ENCODE measurements at regions not wholly inside any gene's neighbourhood (a gene's known extent, or its start where the extent isn't known, plus 50 kb on each side); places are given as distances from the start of the nearest gene placed in this dataset.
A peak's percentile ranks its signal among the peaks of the same experiment; 100 is the strongest.
"Not testable (repeated sequence)": the region's sequence is repeated elsewhere in the genome, so short reads cannot be mapped to it uniquely, and the experiment has no call there.

DNA sequence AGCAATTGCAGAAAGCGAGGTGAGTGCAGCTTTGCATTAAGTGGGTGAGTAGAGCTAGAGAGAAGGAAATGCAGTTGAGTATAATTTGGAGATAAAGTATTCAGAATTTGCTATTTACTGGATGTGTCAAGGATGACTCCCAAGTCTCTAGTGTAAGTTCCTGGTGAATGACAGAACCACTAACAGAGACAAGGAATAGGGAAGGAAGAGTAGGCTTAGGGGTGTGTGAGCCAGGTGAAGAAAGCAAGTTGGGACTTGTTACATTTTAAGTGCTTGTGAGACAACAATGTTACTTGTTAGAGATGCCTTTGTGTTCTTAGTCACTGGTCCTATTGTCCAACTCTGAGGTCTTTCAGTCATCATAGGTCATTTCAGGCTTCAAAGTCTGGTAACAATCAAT, 70.8 kb downstream of the TBC1D26 start:
- not testable (repeated sequence) for H3K4me1 Mint-ChIP-seq (ENCODE audit: low read depth); H3K4me3 Mint-ChIP-seq; H3K27ac Mint-ChIP-seq; H3K9me3 Mint-ChIP-seq; DNase-seq; H3K36me3 Mint-ChIP-seq (ENCODE audit: low read depth)
- peaks cover 14% of the 10 kb centered on the region for H3K27me3 Mint-ChIP-seq (ENCODE audit: insufficient read depth)

DNA sequence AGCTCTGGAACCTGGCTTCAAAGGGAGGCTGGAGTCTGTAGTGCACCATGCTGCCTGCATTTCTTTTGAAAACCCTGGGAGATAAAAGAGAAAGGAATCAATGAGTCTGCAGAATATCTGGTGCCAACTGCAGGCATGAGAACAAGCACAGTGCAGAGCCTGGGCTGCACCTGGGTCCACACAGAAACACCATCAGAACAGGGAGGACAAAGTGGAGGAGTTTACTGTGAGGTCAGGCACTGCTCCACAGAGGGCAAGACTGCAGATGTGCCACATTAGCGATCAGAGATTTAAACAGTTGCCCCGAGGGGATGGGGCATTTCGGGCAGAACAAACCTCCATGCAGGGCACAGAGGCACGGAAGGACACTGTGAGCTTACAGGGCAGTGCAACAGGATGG, 74.7 kb downstream of the TBC1D26 start:
- not testable (repeated sequence) for DNase-seq; H3K27ac Mint-ChIP-seq; H3K36me3 Mint-ChIP-seq (ENCODE audit: low read depth); H3K4me1 Mint-ChIP-seq (ENCODE audit: low read depth); H3K9me3 Mint-ChIP-seq; H3K4me3 Mint-ChIP-seq
- peaks cover 12% of the 10 kb centered on the region; the same call in 1 of the 2 replicates for H3K27me3 Mint-ChIP-seq (ENCODE audit: insufficient read depth)

DNA sequence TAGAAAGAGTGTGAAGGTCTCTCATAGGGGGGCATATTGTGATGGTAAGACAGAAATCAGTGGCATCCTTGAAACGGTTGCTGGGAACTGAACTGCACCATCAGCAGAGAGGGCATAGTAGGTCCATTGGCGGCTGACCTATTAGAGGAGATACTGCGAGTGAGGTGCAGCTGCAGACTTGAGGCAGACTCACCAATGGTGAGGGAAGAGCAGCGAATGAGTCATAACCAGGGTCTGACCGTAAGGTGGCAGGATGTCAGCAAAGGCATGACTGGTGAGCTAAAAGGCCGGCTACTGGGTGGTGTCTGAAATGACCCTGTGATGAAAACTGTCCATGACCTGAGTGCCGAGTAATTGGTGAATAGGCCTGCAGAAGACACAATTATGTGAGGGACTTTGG, 81.3 kb downstream of the TBC1D26 start:
- H3K9me3 Mint-ChIP-seq; DNase-seq; H3K27ac Mint-ChIP-seq; H3K27me3 Mint-ChIP-seq (ENCODE audit: insufficient read depth); H3K36me3 Mint-ChIP-seq (ENCODE audit: low read depth); H3K4me1 Mint-ChIP-seq (ENCODE audit: low read depth); H3K4me3 Mint-ChIP-seq: not testable (repeated sequence)

DNA sequence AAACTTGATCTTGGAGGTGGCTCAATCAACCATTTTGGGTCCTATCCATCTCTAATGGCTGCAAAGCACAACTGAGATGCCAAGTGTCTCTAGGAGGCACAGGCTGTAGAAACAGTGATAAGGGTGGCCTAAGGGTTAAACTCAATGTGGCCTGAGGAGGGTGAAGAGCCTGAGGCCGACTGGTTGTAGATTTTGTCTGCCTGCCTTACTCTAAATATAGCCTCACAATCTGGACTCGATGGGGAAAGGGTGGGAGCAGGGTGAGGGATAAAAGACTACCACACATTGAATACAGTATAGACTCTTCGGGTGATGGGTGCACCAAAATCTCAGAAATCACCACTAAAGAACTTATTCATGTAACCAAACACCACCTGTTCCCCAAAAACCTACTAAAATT, 81.9 kb downstream of the TBC1D26 start:
- not testable (repeated sequence) for H3K27me3 Mint-ChIP-seq (ENCODE audit: insufficient read depth); H3K36me3 Mint-ChIP-seq (ENCODE audit: low read depth)

DNA sequence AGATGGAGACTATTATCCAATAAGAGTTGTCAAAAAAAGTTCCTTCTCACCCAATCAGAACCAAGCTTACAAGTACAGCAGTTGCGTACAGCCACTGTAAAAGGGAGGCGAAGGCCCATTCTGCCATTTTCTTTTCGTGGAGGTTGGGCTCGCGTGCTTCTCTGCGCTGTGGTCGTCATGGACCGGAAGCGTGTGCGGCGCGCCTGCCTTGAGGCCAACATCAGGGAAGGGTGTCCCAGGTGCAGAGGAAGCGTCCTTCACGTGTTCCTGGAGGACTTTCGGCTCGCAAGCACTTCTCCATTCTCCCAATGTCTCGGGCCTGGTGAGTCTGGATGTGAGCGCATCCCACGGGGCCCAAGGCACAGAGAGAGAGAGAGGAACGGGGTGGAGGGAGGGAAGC, 85.8 kb downstream of the TBC1D26 start:
- H3K27me3 Mint-ChIP-seq (ENCODE audit: insufficient read depth); H3K9me3 Mint-ChIP-seq; H3K36me3 Mint-ChIP-seq (ENCODE audit: low read depth); H3K4me1 Mint-ChIP-seq (ENCODE audit: low read depth); H3K4me3 Mint-ChIP-seq; DNase-seq; H3K27ac Mint-ChIP-seq: not testable (repeated sequence)

More for the DNA sequence above, 81.9 kb downstream of the TBC1D26 start:
- H3K4me1 Mint-ChIP-seq (ENCODE audit: low read depth); H3K27ac Mint-ChIP-seq; DNase-seq; H3K4me3 Mint-ChIP-seq; H3K9me3 Mint-ChIP-seq: not testable (repeated sequence)

DNA sequence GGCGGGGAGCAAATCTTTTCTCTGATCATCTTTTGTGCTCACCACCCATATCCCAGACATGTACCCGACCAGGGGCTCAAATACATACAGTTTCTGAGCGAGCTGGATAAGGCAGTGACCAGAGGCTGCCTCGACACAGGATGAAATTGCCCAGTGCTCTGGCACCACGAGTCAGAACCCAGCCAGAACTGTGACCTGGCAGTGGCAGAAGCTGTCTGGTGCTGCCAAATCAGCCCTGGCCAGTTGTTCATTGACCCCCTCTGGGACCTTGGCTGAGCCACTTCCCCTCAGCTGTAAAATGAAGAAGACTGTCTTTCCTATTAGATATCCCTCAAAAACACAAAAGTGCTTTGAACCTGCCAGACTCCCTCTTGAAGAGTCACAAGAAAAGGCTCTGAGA, 90.2 kb downstream of the TBC1D26 start:
- H3K9me3 Mint-ChIP-seq; H3K4me3 Mint-ChIP-seq; H3K27ac Mint-ChIP-seq; DNase-seq; H3K4me1 Mint-ChIP-seq (ENCODE audit: low read depth); H3K36me3 Mint-ChIP-seq (ENCODE audit: low read depth): not testable (repeated sequence)
- peaks cover 15% of the 10 kb centered on the region for H3K27me3 Mint-ChIP-seq (ENCODE audit: insufficient read depth)

DNA sequence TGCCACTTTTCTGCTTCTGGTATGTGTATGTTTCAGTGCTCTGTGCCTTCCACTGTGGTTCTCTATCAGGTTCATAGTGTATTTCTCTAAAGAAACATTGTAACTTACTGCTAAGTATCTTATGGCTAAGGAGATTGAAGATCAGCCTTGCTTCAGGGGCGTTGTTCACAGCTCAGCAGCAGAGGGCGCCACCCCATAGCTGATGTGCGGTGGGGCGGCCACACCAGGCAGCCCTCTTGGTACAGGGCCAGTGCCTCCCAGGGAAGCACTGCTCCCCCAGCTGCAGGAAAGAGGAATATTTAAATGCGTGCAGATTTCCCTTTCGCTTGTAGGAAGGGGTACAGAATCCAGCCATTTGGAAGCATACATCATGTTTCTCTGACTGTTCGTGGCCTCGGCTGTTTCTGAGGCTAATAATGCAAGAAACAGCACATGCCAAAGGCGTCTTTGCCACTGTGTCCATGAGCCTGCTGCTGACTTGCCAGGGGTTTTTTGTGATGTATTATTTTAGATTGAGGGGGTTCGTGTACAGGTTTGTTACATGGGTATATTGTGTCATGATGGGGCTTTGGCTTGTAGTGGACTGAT, 96.7 kb downstream of the TBC1D26 start:
- H3K9me3 Mint-ChIP-seq; H3K27ac Mint-ChIP-seq; H3K36me3 Mint-ChIP-seq (ENCODE audit: low read depth): not testable (repeated sequence)
- peak overlapping the region; percentile 71 for H3K4me3 Mint-ChIP-seq
- TF ChIP-seq, protein P1, sequence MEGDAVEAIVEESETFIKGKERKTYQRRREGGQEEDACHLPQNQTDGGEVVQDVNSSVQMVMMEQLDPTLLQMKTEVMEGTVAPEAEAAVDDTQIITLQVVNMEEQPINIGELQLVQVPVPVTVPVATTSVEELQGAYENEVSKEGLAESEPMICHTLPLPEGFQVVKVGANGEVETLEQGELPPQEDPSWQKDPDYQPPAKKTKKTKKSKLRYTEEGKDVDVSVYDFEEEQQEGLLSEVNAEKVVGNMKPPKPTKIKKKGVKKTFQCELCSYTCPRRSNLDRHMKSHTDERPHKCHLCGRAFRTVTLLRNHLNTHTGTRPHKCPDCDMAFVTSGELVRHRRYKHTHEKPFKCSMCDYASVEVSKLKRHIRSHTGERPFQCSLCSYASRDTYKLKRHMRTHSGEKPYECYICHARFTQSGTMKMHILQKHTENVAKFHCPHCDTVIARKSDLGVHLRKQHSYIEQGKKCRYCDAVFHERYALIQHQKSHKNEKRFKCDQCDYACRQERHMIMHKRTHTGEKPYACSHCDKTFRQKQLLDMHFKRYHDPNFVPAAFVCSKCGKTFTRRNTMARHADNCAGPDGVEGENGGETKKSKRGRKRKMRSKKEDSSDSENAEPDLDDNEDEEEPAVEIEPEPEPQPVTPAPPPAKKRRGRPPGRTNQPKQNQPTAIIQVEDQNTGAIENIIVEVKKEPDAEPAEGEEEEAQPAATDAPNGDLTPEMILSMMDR (IDR thresholded peaks at IDR 0.05) = peak; percentile 87
- H3K27me3 Mint-ChIP-seq (ENCODE audit: insufficient read depth) = peaks cover 13% of the 10 kb centered on the region
- peaks cover 24% of the 10 kb centered on the region for H3K4me1 Mint-ChIP-seq (ENCODE audit: low read depth)
- DNase-seq = peak; percentile 65

DNA sequence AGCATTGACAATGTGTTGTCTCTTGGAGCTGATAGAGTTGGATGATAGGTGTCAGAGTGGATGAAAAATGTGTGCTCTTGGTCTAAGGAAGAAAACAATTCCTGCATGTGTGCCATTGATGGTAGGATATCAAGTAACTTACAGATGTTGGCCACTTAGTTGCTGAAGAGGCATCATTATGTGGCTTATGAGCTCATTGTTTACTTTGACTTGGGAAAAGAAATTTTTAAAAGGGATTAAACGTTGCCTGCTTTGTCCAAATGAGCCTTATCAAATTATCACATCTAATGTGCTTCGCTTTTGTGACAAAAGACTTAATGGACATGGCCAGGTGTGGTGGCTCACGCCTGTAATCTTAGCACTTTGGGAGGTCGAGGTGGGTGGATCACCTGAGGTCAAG, 98.1 kb downstream of the TBC1D26 start:
- H3K4me1 Mint-ChIP-seq (ENCODE audit: low read depth) = peaks cover 24% of the 10 kb centered on the region
- not testable (repeated sequence) for H3K4me3 Mint-ChIP-seq; DNase-seq; H3K27ac Mint-ChIP-seq; H3K9me3 Mint-ChIP-seq; H3K36me3 Mint-ChIP-seq (ENCODE audit: low read depth)
- peaks cover 13% of the 10 kb centered on the region for H3K27me3 Mint-ChIP-seq (ENCODE audit: insufficient read depth)

DNA sequence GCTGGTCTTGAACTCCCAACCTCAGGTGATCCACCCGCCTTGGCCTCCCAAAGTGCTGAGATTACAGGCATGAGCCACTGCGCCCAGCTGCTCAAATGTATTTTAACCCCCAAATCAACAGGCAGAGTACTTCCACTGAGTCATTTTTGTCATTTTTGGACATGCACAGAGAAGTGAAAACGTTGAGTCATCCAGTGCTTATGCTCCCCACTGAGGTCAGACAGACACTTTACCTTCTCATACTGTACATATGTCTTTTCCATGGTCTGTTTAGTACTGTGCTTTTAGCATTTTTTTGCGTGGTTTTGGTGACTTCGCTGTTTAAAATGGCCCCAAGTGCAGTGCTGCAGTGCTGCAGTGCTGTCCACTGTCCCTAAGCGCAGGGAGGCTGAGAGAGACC, 99.1 kb downstream of the TBC1D26 start:
- H3K27ac Mint-ChIP-seq; H3K4me3 Mint-ChIP-seq; H3K9me3 Mint-ChIP-seq; H3K36me3 Mint-ChIP-seq (ENCODE audit: low read depth): not testable (repeated sequence)
- Mint-ChIP-seq H3K27me3 (ENCODE audit: insufficient read depth) (peaks cover 18% of the 10 kb centered on the region), H3K4me1 (ENCODE audit: low read depth) (peaks cover 24% of the 10 kb centered on the region)
- DNase-seq = peak; percentile 39

DNA sequence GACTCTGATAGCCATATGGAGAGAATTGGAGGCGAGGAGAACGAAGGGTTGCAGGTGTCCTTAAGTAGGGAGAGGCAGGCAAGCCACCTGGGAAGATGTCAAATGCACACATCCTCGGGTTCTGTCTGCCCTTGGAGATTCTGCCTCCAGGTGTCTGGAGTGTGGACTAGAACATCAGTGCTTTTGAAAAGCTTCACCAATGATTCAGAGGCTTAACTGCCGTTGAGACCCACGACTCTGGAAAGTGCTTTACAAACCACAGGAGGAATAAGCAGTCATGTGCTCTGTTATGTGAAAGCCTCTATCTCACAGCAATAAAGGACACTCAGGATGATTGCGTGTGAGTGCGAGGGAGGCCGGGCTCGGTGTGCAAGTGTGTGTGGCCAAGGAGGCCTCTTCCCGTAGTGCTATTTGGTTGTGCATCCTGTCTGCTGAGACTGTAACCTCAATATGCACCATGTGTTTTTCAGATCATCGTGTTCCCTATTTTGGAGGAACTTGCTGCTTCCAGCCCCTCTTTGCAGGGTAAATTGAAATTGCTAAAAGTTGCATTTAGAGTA, 100.9 kb downstream of the TBC1D26 start:
- not testable (repeated sequence) for H3K9me3 Mint-ChIP-seq; DNase-seq; H3K36me3 Mint-ChIP-seq (ENCODE audit: low read depth); H3K27ac Mint-ChIP-seq; H3K4me3 Mint-ChIP-seq
- peaks cover 24% of the 10 kb centered on the region for H3K4me1 Mint-ChIP-seq (ENCODE audit: low read depth)
- peaks cover 22% of the 10 kb centered on the region for H3K27me3 Mint-ChIP-seq (ENCODE audit: insufficient read depth)

DNA sequence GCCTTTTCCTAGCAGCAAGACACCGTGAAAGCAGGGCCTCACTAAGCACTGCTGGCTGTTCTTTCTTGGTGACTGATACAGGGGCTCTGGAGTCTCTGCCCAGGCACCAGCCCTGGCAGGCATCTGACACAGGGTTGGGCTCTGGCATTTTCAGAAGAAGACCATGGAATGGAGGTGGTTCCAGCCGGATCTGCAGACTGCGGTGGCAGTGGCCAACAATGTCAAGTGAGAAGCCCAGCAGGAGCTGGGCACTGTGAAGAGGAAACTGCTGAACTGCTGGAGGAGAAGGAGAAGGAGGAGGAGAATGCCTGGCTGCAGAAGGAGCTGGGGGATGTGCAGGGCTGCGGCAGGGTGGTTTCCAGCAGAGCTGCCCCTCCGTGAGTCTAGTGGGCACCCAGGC, 101.8 kb downstream of the TBC1D26 start:
- not testable (repeated sequence) for H3K9me3 Mint-ChIP-seq; H3K36me3 Mint-ChIP-seq (ENCODE audit: low read depth); H3K4me3 Mint-ChIP-seq; DNase-seq; H3K27ac Mint-ChIP-seq
- Mint-ChIP-seq H3K4me1 (ENCODE audit: low read depth) (peaks cover 20% of the 10 kb centered on the region), H3K27me3 (ENCODE audit: insufficient read depth) (peaks cover 25% of the 10 kb centered on the region)

DNA sequence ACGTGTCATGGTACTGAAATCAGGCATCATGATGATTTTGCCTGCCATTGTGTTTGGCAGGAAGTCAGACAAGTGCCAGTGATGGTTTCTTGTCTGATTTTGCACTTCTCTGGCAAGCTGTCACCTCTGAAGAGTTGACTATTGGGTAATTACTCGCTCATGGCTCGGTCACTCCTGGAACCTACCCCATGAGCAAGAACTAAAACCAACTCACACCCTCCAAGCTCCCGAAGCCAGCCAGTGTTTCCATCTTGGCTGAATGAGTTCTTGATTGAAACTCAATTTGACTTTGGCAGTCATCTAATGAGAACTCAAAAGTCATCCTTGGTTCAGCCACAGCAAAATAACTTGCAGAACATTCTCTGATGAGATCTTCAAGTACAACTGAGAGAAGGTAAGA, 103.4 kb downstream of the TBC1D26 start:
- H3K27ac Mint-ChIP-seq; H3K36me3 Mint-ChIP-seq (ENCODE audit: low read depth); H3K4me3 Mint-ChIP-seq; H3K9me3 Mint-ChIP-seq; DNase-seq; H3K4me1 Mint-ChIP-seq (ENCODE audit: low read depth): not testable (repeated sequence)
- H3K27me3 Mint-ChIP-seq (ENCODE audit: insufficient read depth) = peaks cover 28% of the 10 kb centered on the region

DNA sequence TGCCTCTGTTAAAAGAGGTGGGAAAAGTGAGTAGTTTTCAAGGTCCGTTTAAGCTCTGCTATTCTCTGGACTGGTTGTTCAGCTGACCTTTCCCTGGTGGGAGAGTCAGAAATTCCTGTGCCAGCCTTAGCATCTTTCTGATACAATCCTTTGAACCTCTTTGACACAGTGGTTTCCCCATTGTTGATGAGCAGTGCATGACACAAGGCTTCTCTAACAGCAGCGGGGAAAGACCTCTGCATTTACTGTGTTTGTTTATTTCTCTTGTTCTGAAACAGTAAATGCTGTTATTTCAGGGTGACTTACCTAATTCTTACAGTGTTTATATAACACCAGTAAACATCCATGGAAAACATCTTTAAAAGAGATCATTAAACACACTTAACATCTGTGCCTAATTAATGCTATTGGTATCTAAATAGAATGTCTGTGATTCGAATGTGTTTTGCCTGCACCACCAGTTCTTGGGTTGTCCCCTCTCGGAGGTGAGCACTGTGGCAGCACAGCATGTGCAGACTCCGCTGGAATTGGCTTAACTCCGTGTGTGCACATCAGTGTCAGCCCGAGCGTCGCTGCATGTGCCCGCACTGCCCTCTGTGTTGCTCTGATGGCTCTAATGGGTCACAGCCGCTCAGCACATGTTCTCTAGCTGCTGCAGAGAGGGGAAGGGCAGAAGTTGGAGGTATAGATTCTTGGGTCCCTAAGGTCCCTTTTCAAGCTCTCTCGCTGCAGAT, 104.3 kb downstream of the TBC1D26 start:
- peaks cover 28% of the 10 kb centered on the region for H3K27me3 Mint-ChIP-seq (ENCODE audit: insufficient read depth)
- not testable (repeated sequence) for DNase-seq; H3K9me3 Mint-ChIP-seq; H3K4me1 Mint-ChIP-seq (ENCODE audit: low read depth); H3K4me3 Mint-ChIP-seq; H3K27ac Mint-ChIP-seq; H3K36me3 Mint-ChIP-seq (ENCODE audit: low read depth)
